Heart right ventricle (tissue), 16 donors: ENCODE measurements at regions not wholly inside any gene's neighbourhood (a gene's known extent, or its start where the extent isn't known, plus 50 kb on each side); places are given as distances from the start of the nearest gene placed in this dataset.

Experiments
- ATAC-seq, 8 donors: fragments of 200-7000 bp; cut with Tn5 transposase; one replicate each; pipeline ENCODE4 v1.9.1; 2020; ENCODE audit warnings: mild to moderate bottlenecking in 8 of 8, moderate library complexity in 8 of 8, moderate number of reproducible peaks in 1 of 8
- DNase-seq, 2 donors: peaks; one replicate each; pipeline ENCODE4 v3.0.0-alpha.2; 2020
- H3K27ac ChIP-seq, 10 donors: fragments of 200-600 bp; sonication (generic) in 2 of 10; one replicate each; pipeline versions ENCODE4 v1.5.0 to v1.8.0; 2020 to 2022; ENCODE audit warnings: mild to moderate bottlenecking in 3 of 10
- H3K27me3 ChIP-seq, 7 donors: fragments of 200-600 bp; one replicate each; pipeline ENCODE4 v1.8.0; 2021 to 2022; ENCODE audit warnings: mild to moderate bottlenecking in 2 of 7
- H3K36me3 ChIP-seq, 9 donors: fragments of 200-600 bp; sonication (generic) in 1 of 9; one replicate each; pipeline versions ENCODE4 v1.5.0 to v1.8.0; 2020 to 2022; ENCODE audit warnings: mild to moderate bottlenecking in 2 of 9
- H3K4me1 ChIP-seq, 9 donors: fragments of 200-600 bp; sonication (generic) in 1 of 9; one replicate each; pipeline versions ENCODE4 v1.5.0 to v1.8.0; 2020 to 2022; ENCODE audit warnings: mild to moderate bottlenecking in 4 of 9
- H3K4me3 ChIP-seq, 10 donors: fragments of 200-600 bp; sonication (generic) in 2 of 10; one replicate each; pipeline versions ENCODE4 v1.5.0 to v1.8.0; 2020 to 2022; ENCODE audit warnings: mild to moderate bottlenecking in 7 of 10, moderate library complexity in 2 of 10
- H3K9me3 ChIP-seq, 11 donors: fragments of 200-600 bp in 10 of 11; sonication (generic) in 2 of 11; one replicate each; pipeline versions ENCODE4 v1.5.0 to v1.8.0; 2013 to 2022; ENCODE audit warnings: mild to moderate bottlenecking in 2 of 11, control low read depth in 1 of 11, moderate library complexity in 1 of 11
- WGBS, 2 donors: extraction: QIAGEN DNeasy Blood & Tissue Kit; methylation state at CpG; one replicate each; pipeline ENCODE4 v1.1.7; 2013; ENCODE audit warnings: inconsistent platforms in 1 of 2; 5-methylcytosine and 5-hydroxymethylcytosine counted together
- intact Hi-C, 10 donors: fragments of 100-400 bp; cut with DNase I; formaldehyde crosslinking; loops; one replicate each; pipeline versions ENCODE4 v1.11.1 to v1.14.2; 2022
- TF ChIP-seq, protein P1 (sequence below), 9 donors: fragments of 200-600 bp; sonication (generic) in 2 of 9; IDR thresholded peaks; one replicate each; pipeline versions ENCODE4 v1.5.0 to v1.8.0; 2021 to 2022; ENCODE audit warnings: antibody characterized with exemption in 9 of 9, mild to moderate bottlenecking in 5 of 9, moderate library complexity in 1 of 9
- donor health status: Arrhythmogenic right ventricular cardiomyopathy.
- donor health status: ischemic (EF 13 %, LVEDD 7.1; RV severe dilation, severe dysfunction).
- donor health status: healthy with polysubstance abuse.
- donor health status: DM: no; HTN: yes; CAD: no.
- donor health status: DM: no; HTN: no; CAD: no.
- donor health status: ischemic (EF 25% LVEDD 6.9; RV normal size, moderate dysfunction).
- donor health status: ischemic (EF 25% LVEDD 5.7; RV mildly dilated, moderate dysfunction).
- donor health status: healthy.
- donor health status: DM: yes; HTN: yes; CAD: no.
- donor health status: Ischemic cardiomyopathy.
- donor health status: ischemic (EF 35%, LVEDD 5.7; RV mildly dilated, moderate dysfunction).
- donor health status: nonischemic (EF 11% LVEDD 7.7; RV severe dilation, severe dysfunction).
- donor health status: DM: yes; HTN: yes; CAD: no.
- donor health status: PGD.
- donor health status: ischemic (EF 29% LVEDD 5.4; RV normal size, mild dysfunction).
- donor health status: nonischemic (EF 23%, LVEDD 6.1; RV moderate dilation, normal function).

DNA sequence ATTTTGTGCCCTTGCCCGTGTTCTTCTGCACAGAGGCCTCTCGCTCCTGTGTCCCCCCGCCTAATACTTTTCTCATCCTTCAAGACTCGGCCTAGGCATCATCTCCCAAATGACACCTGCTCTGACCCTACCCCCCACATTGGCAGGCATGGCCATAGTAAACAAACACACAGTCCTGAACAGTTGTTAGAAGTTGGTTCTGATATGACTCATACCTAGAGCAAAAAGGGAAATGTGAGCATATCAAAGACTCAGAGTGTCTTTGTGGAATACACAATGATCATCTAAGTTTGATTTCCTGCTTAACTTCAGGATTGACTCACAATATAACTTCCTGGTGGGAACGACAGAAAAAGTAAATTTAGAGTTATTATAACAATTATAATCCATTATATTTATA, 120.5 kb downstream of the POLR2M start:
- 86 to 88% methylated on average over 5 of the region's 5 CpGs for WGBS, 2 donors

DNA sequence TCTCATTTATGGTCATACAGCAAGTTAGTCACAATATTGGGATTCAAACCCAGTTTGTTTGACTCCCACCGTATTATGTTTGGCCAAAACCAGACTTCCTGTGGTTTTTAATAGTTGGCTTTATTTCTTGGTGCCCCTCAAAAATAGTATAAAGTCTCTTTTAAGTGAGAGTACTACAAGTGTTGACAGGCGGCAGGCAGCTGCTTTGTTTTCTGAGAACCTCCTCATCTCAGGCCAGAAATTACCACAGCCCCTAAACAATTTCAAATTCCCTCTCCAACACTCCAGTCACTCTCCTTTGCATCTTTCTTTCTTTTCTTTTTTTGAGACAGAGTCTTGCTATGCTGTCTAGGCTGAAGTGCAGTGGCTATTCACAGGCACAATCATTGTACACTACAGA, 121.5 kb downstream of the POLR2M start:
- WGBS, 2 donors: 68 to 79% methylated on average over 2 of the region's 2 CpGs
- peaks cover 0 to 4% (median 0%) of the 10 kb centered on the region in 7 donors for H3K27me3 ChIP-seq
- ATAC-seq (no peak), DNase-seq (no peak)
- no peak overlapping the region for H3K27ac ChIP-seq
- intact Hi-C loops: loop anchor here in 1 of 10 donors (10.0 kb wide), 1 partner anchor 53 kb away; no protein-coding TSS in a partner anchor
- H3K36me3 ChIP-seq: no peaks in the 10 kb centered on the region
- TF ChIP-seq, protein P1, sequence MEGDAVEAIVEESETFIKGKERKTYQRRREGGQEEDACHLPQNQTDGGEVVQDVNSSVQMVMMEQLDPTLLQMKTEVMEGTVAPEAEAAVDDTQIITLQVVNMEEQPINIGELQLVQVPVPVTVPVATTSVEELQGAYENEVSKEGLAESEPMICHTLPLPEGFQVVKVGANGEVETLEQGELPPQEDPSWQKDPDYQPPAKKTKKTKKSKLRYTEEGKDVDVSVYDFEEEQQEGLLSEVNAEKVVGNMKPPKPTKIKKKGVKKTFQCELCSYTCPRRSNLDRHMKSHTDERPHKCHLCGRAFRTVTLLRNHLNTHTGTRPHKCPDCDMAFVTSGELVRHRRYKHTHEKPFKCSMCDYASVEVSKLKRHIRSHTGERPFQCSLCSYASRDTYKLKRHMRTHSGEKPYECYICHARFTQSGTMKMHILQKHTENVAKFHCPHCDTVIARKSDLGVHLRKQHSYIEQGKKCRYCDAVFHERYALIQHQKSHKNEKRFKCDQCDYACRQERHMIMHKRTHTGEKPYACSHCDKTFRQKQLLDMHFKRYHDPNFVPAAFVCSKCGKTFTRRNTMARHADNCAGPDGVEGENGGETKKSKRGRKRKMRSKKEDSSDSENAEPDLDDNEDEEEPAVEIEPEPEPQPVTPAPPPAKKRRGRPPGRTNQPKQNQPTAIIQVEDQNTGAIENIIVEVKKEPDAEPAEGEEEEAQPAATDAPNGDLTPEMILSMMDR (IDR thresholded peaks at IDR 0.05): no peak
- H3K9me3 ChIP-seq: no peaks in the 10 kb centered on the region
- no peak overlapping the region for H3K4me3 ChIP-seq
- H3K4me1 ChIP-seq: no peaks in the 10 kb centered on the region

More for the DNA sequence above, 120.5 kb downstream of the POLR2M start:
- no peak for DNase-seq
- peaks cover 0 to 4% (median 0%) of the 10 kb centered on the region in 7 donors for H3K27me3 ChIP-seq
- no peaks in the 10 kb centered on the region for H3K4me1 ChIP-seq
- no peak overlapping the region for H3K4me3 ChIP-seq
- TF ChIP-seq, protein P1 (IDR thresholded peaks at IDR 0.05): no peak
- no peaks in the 10 kb centered on the region for H3K9me3 ChIP-seq
- H3K36me3 ChIP-seq: no peaks in the 10 kb centered on the region
- no peak overlapping the region for H3K27ac ChIP-seq
- no peak for ATAC-seq
- intact Hi-C loops: loop anchor here in 1 of 10 donors (10.0 kb wide), 1 partner anchor 52 kb away; no protein-coding TSS in a partner anchor

DNA sequence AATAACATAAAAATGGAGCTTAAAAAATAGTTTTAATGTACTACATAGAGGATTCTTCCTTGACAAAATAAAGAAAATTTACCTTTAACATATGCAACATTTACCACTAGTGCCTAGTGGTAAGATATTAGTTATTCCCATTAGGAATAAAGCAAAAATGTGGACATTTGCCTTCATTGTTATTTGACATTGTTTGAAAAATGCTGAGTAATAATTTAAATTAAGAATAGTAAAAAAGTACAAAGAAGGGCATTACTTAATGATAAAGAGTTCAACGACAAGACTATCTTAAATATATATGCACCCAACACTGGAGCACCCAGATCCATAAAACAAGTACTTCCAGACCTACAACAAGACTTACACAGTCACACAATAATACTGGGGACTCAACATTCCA, 125.7 kb downstream of the POLR2M start:
- Histone ChIP-seq H3K4me3 (no peak overlapping the region), H3K36me3 (no peaks in the 10 kb centered on the region), H3K4me1 (no peaks in the 10 kb centered on the region), H3K27ac (no peak overlapping the region), H3K27me3 (peaks cover 0 to 4% (median 0%) of the 10 kb centered on the region in 7 donors), H3K9me3 (peaks cover 0 to 16% (median 0%) of the 10 kb centered on the region in 11 donors)
- 96 to 97% methylated on average over 1 of the region's 1 CpG for WGBS, 2 donors
- TF ChIP-seq, protein P1 (IDR thresholded peaks at IDR 0.05): no peak
- ATAC-seq (no peak), DNase-seq (no peak)
- intact Hi-C loops: no loop called here

DNA sequence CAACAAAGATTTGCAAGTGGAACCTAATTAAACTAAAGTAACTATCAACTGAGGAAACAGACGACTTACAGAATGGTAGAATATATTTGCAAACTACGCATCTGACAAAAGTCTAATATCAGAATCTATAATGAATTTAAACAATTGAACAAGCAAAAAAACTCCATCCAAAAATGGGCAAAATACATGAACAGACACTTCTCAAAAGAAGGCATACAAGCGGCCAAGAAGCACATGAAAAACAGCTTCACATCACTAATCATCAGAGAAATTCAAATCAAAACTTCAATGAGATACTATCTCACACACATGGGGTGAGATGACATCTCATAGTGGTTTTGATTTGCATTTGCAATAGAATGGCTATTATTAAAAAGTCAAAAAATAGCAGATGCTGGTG, 128.6 kb downstream of the POLR2M start:
- H3K27me3 ChIP-seq: peaks cover 0 to 4% (median 0%) of the 10 kb centered on the region in 7 donors
- TF ChIP-seq, protein P1 (IDR thresholded peaks at IDR 0.05): no peak
- no peak overlapping the region for H3K27ac ChIP-seq
- H3K9me3 ChIP-seq: peaks cover 0 to 16% (median 0%) of the 10 kb centered on the region in 11 donors
- H3K4me3 ChIP-seq: no peak overlapping the region
- DNase-seq: no peak
- 97% methylated on average over 3 of the region's 3 CpGs for WGBS, 2 donors
- no peaks in the 10 kb centered on the region for H3K36me3 ChIP-seq
- intact Hi-C loops: no loop called here
- H3K4me1 ChIP-seq: no peaks in the 10 kb centered on the region
- ATAC-seq: no peak
